ENCODE measurements at regions not wholly inside any gene's neighbourhood (a gene's known extent, or its start where the extent isn't known, plus 50 kb on each side); places are given as distances from the start of the nearest gene placed in this dataset.

GRCh38 chr1:244216836-244217235 lies 165.8 kb downstream of the ZBTB18 start:
- 95 to 99% methylated on average over 5 of the region's 5 CpGs for WGBS, 2 experiments
- H3K9me3 ChIP-seq (ENCODE audit: control insufficient read depth, low read length), result no peaks in the 10 kb centered on the region
- no peak overlapping the region for H3K4me3 ChIP-seq (ENCODE audit: insufficient read depth, low read depth, low read length)
- H3K4me1 ChIP-seq (ENCODE audit: control insufficient read depth, insufficient read depth, low read length), result peaks cover 8% of the 10 kb centered on the region
- H3K27me3 ChIP-seq (ENCODE audit: control insufficient read depth, insufficient read depth, low read length, poor library complexity, severe bottlenecking), result no peaks in the 10 kb centered on the region
- no peak overlapping the region for H3K27ac ChIP-seq (ENCODE audit: insufficient read depth, low read depth, low read length, poor library complexity, severe bottlenecking)
- H3K36me3 ChIP-seq (ENCODE audit: control insufficient read depth, insufficient read depth, low read length), result no peaks in the 10 kb centered on the region

- Histone ChIP-seq H3K9me3 (ENCODE audit: control insufficient read depth, low read length) (no peaks in the 10 kb centered on the region), H3K27me3 (ENCODE audit: control insufficient read depth, insufficient read depth, low read length, poor library complexity, severe bottlenecking) (no peaks in the 10 kb centered on the region), H3K4me3 (ENCODE audit: insufficient read depth, low read depth, low read length) (no peak overlapping the region), H3K27ac (ENCODE audit: insufficient read depth, low read depth, low read length, poor library complexity, severe bottlenecking) (no peak overlapping the region), H3K36me3 (ENCODE audit: control insufficient read depth, insufficient read depth, low read length) (no peaks in the 10 kb centered on the region), H3K4me1 (ENCODE audit: control insufficient read depth, insufficient read depth, low read length) (peaks cover 8% of the 10 kb centered on the region)
- 92 to 94% methylated on average over 2 of the region's 2 CpGs for WGBS, 2 experiments
Observed at GRCh38 chr1:244217711-244218110, 166.6 kb downstream of the ZBTB18 start.

- Histone ChIP-seq H3K9me3 (ENCODE audit: control insufficient read depth, low read length) (no peaks in the 10 kb centered on the region), H3K27ac (ENCODE audit: insufficient read depth, low read depth, low read length, poor library complexity, severe bottlenecking) (no peak overlapping the region), H3K4me3 (ENCODE audit: insufficient read depth, low read depth, low read length) (no peak overlapping the region), H3K36me3 (ENCODE audit: control insufficient read depth, insufficient read depth, low read length) (no peaks in the 10 kb centered on the region), H3K4me1 (ENCODE audit: control insufficient read depth, insufficient read depth, low read length) (peaks cover 8% of the 10 kb centered on the region), H3K27me3 (ENCODE audit: control insufficient read depth, insufficient read depth, low read length, poor library complexity, severe bottlenecking) (no peaks in the 10 kb centered on the region)
- WGBS, 2 experiments, result 67 to 73% methylated on average over 9 of the region's 9 CpGs
Observed at GRCh38 chr1:244218220-244218619, 167.1 kb downstream of the ZBTB18 start.

GRCh38 chr1:244219149-244219548 lies 168.1 kb downstream of the ZBTB18 start:
- H3K27ac ChIP-seq (ENCODE audit: insufficient read depth, low read depth, low read length, poor library complexity, severe bottlenecking), result no peak overlapping the region
- H3K4me3 ChIP-seq (ENCODE audit: insufficient read depth, low read depth, low read length), result no peak overlapping the region
- H3K4me1 ChIP-seq (ENCODE audit: control insufficient read depth, insufficient read depth, low read length), result peaks cover 8% of the 10 kb centered on the region
- no peaks in the 10 kb centered on the region for H3K27me3 ChIP-seq (ENCODE audit: control insufficient read depth, insufficient read depth, low read length, poor library complexity, severe bottlenecking)
- no peaks in the 10 kb centered on the region for H3K36me3 ChIP-seq (ENCODE audit: control insufficient read depth, insufficient read depth, low read length)
- H3K9me3 ChIP-seq (ENCODE audit: control insufficient read depth, low read length), result no peaks in the 10 kb centered on the region

- Histone ChIP-seq H3K36me3 (ENCODE audit: control insufficient read depth, insufficient read depth, low read length) (no peaks in the 10 kb centered on the region), H3K27me3 (ENCODE audit: control insufficient read depth, insufficient read depth, low read length, poor library complexity, severe bottlenecking) (no peaks in the 10 kb centered on the region), H3K4me3 (ENCODE audit: insufficient read depth, low read depth, low read length) (no peak overlapping the region), H3K9me3 (ENCODE audit: control insufficient read depth, low read length) (no peaks in the 10 kb centered on the region), H3K27ac (ENCODE audit: insufficient read depth, low read depth, low read length, poor library complexity, severe bottlenecking) (no peak overlapping the region), H3K4me1 (ENCODE audit: control insufficient read depth, insufficient read depth, low read length) (peaks cover 8% of the 10 kb centered on the region)
- WGBS, 2 experiments, result 86 to 91% methylated on average over 5 of the region's 5 CpGs
Observed at GRCh38 chr1:244219802-244220201, 168.7 kb downstream of the ZBTB18 start.

GRCh38 chr1:244220410-244220809 lies 169.3 kb downstream of the ZBTB18 start:
- Histone ChIP-seq H3K36me3 (ENCODE audit: control insufficient read depth, insufficient read depth, low read length) (no peaks in the 10 kb centered on the region), H3K27ac (ENCODE audit: insufficient read depth, low read depth, low read length, poor library complexity, severe bottlenecking) (no peak overlapping the region), H3K4me1 (ENCODE audit: control insufficient read depth, insufficient read depth, low read length) (peaks cover 8% of the 10 kb centered on the region), H3K9me3 (ENCODE audit: control insufficient read depth, low read length) (no peaks in the 10 kb centered on the region), H3K27me3 (ENCODE audit: control insufficient read depth, insufficient read depth, low read length, poor library complexity, severe bottlenecking) (no peaks in the 10 kb centered on the region), H3K4me3 (ENCODE audit: insufficient read depth, low read depth, low read length) (no peak overlapping the region)
- 74 to 82% methylated on average over 3 of the region's 3 CpGs for WGBS, 2 experiments

- 80 to 81% methylated on average over 3 to 4 of the region's 4 CpGs for WGBS, 2 experiments
- Histone ChIP-seq H3K27me3 (ENCODE audit: control insufficient read depth, insufficient read depth, low read length, poor library complexity, severe bottlenecking) (no peaks in the 10 kb centered on the region), H3K9me3 (ENCODE audit: control insufficient read depth, low read length) (no peaks in the 10 kb centered on the region), H3K4me1 (ENCODE audit: control insufficient read depth, insufficient read depth, low read length) (peaks cover 8% of the 10 kb centered on the region), H3K36me3 (ENCODE audit: control insufficient read depth, insufficient read depth, low read length) (no peaks in the 10 kb centered on the region), H3K27ac (ENCODE audit: insufficient read depth, low read depth, low read length, poor library complexity, severe bottlenecking) (no peak overlapping the region), H3K4me3 (ENCODE audit: insufficient read depth, low read depth, low read length) (no peak overlapping the region)
Observed at GRCh38 chr1:244221991-244222390, 170.9 kb downstream of the ZBTB18 start.

GRCh38 chr1:244224487-244225430 lies 173.7 kb downstream of the ZBTB18 start:
- no peaks in the 10 kb centered on the region for H3K4me1 ChIP-seq (ENCODE audit: control insufficient read depth, insufficient read depth, low read length)
- H3K27me3 ChIP-seq (ENCODE audit: control insufficient read depth, insufficient read depth, low read length, poor library complexity, severe bottlenecking), result no peaks in the 10 kb centered on the region
- 93% methylated on average over 11 of the region's 11 CpGs for WGBS, 2 experiments
- no peaks in the 10 kb centered on the region for H3K36me3 ChIP-seq (ENCODE audit: control insufficient read depth, insufficient read depth, low read length)
- H3K4me3 ChIP-seq (ENCODE audit: insufficient read depth, low read depth, low read length), result no peak overlapping the region
- no peaks in the 10 kb centered on the region for H3K9me3 ChIP-seq (ENCODE audit: control insufficient read depth, low read length)
- no peak overlapping the region for H3K27ac ChIP-seq (ENCODE audit: insufficient read depth, low read depth, low read length, poor library complexity, severe bottlenecking)

GRCh38 chr1:244226435-244226834 lies 175.4 kb downstream of the ZBTB18 start:
- no peaks in the 10 kb centered on the region for H3K36me3 ChIP-seq (ENCODE audit: control insufficient read depth, insufficient read depth, low read length)
- no peak overlapping the region for H3K27ac ChIP-seq (ENCODE audit: insufficient read depth, low read depth, low read length, poor library complexity, severe bottlenecking)
- H3K4me3 ChIP-seq (ENCODE audit: insufficient read depth, low read depth, low read length), result no peak overlapping the region
- H3K9me3 ChIP-seq (ENCODE audit: control insufficient read depth, low read length), result no peaks in the 10 kb centered on the region
- no peaks in the 10 kb centered on the region for H3K27me3 ChIP-seq (ENCODE audit: control insufficient read depth, insufficient read depth, low read length, poor library complexity, severe bottlenecking)
- peaks cover 5% of the 10 kb centered on the region for H3K4me1 ChIP-seq (ENCODE audit: control insufficient read depth, insufficient read depth, low read length)
- WGBS, 2 experiments, result 92 to 100% methylated on average over 3 of the region's 3 CpGs

- 92 to 95% methylated on average over 9 of the region's 9 CpGs for WGBS, 2 experiments
- H3K4me1 ChIP-seq (ENCODE audit: control insufficient read depth, insufficient read depth, low read length), result peaks cover 12% of the 10 kb centered on the region
- no peaks in the 10 kb centered on the region for H3K9me3 ChIP-seq (ENCODE audit: control insufficient read depth, low read length)
- no peaks in the 10 kb centered on the region for H3K27me3 ChIP-seq (ENCODE audit: control insufficient read depth, insufficient read depth, low read length, poor library complexity, severe bottlenecking)
- H3K4me3 ChIP-seq (ENCODE audit: insufficient read depth, low read depth, low read length), result no peak overlapping the region
- no peak overlapping the region for H3K27ac ChIP-seq (ENCODE audit: insufficient read depth, low read depth, low read length, poor library complexity, severe bottlenecking)
- H3K36me3 ChIP-seq (ENCODE audit: control insufficient read depth, insufficient read depth, low read length), result no peaks in the 10 kb centered on the region
Observed at GRCh38 chr1:244230470-244230869, 179.4 kb downstream of the ZBTB18 start.
